Upper lobe of right lung (tissue), 1 donor: ENCODE measurements at regions not wholly inside any gene's neighbourhood (a gene's known extent, or its start where the extent isn't known, plus 50 kb on each side); places are given as distances from the start of the nearest gene placed in this dataset.

ENCODE experiments used
- ATAC-seq: fragments of 200-7000 bp; cut with Tn5 transposase; one replicate; pipeline ENCODE4 v1.9.1; 2020; ENCODE audit warnings: mild to moderate bottlenecking, moderate library complexity
- DNase-seq: peaks from one replicate; pipeline ENCODE4 v3.0.0-alpha.2; 2020
- H3K27ac ChIP-seq: fragments of 200-600 bp; one replicate; pipeline ENCODE4 v1.8.0; 2022
- H3K27me3 ChIP-seq: fragments of 200-600 bp; one replicate; pipeline ENCODE4 v1.8.0; 2022; ENCODE audit warnings: mild to moderate bottlenecking
- H3K36me3 ChIP-seq: fragments of 200-600 bp; one replicate; pipeline ENCODE4 v1.8.0; 2022
- H3K4me1 ChIP-seq: fragments of 200-600 bp; one replicate; pipeline ENCODE4 v1.8.0; 2022
- H3K4me3 ChIP-seq: fragments of 200-600 bp; one replicate; pipeline ENCODE4 v1.8.0; 2022; ENCODE audit warnings: mild to moderate bottlenecking
- H3K9me3 ChIP-seq: fragments of 200-600 bp; one replicate; pipeline ENCODE4 v1.8.0; 2022
- CTCF ChIP-seq: fragments of 200-600 bp; IDR thresholded peaks from one replicate; pipeline ENCODE4 v1.8.0; 2022; ENCODE audit warnings: antibody characterized with exemption
- intact Hi-C: fragments of 100-400 bp; cut with DNase I; formaldehyde crosslinking; loops from one replicate; pipeline ENCODE4 v1.11.0; 2022
- donor health status: DM: no; HTN: yes; CAD: no; lungs with severe emphysema.

- no peak for TF ChIP-seq CTCF
- intact Hi-C loops, result no loop called here
- Histone ChIP-seq H3K4me3 (no peak overlapping the region), H3K4me1 (no peaks in the 10 kb centered on the region), H3K27me3 (no peaks in the 10 kb centered on the region), H3K9me3 (no peaks in the 10 kb centered on the region), H3K27ac (no peak overlapping the region), H3K36me3 (no peaks in the 10 kb centered on the region)
- no peak for DNase-seq
- ATAC-seq, result no peak
Measured at GRCh38 chr6:155970472-155970871, 514.8 kb upstream of the NOX3 start.

GRCh38 chr6:155968921-155969320 is 513.3 kb upstream of the NOX3 start:
- ATAC-seq, result no peak
- Histone ChIP-seq H3K9me3 (no peaks in the 10 kb centered on the region), H3K4me1 (no peaks in the 10 kb centered on the region), H3K27ac (no peak overlapping the region), H3K27me3 (no peaks in the 10 kb centered on the region), H3K4me3 (no peak overlapping the region), H3K36me3 (no peaks in the 10 kb centered on the region)
- no peak for DNase-seq
- intact Hi-C loops, result no loop called here
- TF ChIP-seq CTCF, result no peak

DNA sequence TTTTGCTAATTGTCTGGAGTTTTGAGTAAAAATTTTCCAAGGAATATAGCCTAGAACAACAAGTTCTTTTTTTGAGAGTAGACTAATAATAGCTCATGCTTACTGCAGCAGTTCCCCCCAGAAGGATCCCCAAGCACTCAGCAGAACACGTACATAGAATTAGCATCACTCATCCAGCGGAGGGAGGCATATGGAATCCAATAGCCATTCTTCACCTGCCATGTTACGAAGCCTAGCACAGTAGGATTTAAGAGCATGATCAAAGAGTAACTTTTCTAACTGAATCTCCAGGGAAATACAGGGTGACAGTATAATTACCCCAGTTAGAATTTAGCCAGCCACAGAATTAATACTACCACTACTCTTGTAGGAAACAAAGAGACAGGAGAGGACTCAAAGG is 511.7 kb upstream of the NOX3 start:
- no peaks in the 10 kb centered on the region for H3K4me1 ChIP-seq
- no peak for ATAC-seq
- no peak overlapping the region for H3K27ac ChIP-seq
- H3K4me3 ChIP-seq, result no peak overlapping the region
- no peak for DNase-seq
- H3K36me3 ChIP-seq, result no peaks in the 10 kb centered on the region
- no peaks in the 10 kb centered on the region for H3K9me3 ChIP-seq
- intact Hi-C loops, result no loop called here
- no peaks in the 10 kb centered on the region for H3K27me3 ChIP-seq
- TF ChIP-seq CTCF, result no peak

DNA sequence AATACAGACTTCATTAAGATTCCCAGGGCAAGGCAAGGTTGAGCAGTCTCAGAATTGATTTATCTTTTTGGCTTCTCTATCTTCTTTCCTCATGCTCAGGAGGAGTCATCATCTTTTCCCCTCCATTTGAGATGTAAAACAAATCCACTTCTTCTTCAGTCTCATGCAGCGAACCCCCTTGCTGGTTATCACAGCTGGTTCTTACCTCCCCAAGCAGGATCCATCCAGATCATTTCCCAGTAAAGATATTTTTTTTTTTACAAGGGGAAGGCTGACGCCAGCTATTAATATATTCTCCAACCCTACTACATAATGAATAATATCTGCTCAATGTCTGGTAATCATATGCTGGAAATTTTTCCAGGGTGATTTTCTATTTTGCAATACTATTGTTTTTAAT is 508.9 kb upstream of the NOX3 start:
- Histone ChIP-seq H3K9me3 (no peaks in the 10 kb centered on the region), H3K36me3 (no peaks in the 10 kb centered on the region), H3K4me3 (no peak overlapping the region), H3K4me1 (no peaks in the 10 kb centered on the region), H3K27me3 (no peaks in the 10 kb centered on the region), H3K27ac (no peak overlapping the region)
- no peak for TF ChIP-seq CTCF
- ATAC-seq (no peak), DNase-seq (no peak)
- intact Hi-C loops, result no loop called here

DNA sequence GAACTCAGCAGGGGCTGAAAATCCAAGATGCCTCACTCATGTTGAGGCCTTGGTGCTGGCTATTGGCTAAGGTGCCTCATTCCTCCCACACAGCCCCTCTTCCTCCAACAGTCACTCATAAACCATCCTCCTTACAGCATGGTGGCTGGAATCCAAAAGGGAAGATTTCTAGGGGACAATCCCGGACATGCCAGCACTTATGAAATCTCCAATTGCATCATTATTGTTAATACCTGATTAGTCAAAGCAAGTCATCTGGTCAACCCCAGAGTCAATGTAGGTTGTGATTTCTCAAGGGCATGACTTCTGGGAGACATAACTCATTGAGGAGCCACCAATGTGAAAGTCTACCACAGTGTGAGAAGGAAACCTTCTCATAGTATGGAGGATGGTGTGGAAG is 506.6 kb upstream of the NOX3 start:
- no peaks in the 10 kb centered on the region for H3K9me3 ChIP-seq
- no peak overlapping the region for H3K27ac ChIP-seq
- TF ChIP-seq CTCF, result no peak
- intact Hi-C loops, result no loop called here
- no peak for DNase-seq
- ATAC-seq, result no peak
- H3K27me3 ChIP-seq, result no peaks in the 10 kb centered on the region
- H3K4me1 ChIP-seq, result no peaks in the 10 kb centered on the region
- H3K4me3 ChIP-seq, result no peak overlapping the region
- H3K36me3 ChIP-seq, result no peaks in the 10 kb centered on the region

DNA sequence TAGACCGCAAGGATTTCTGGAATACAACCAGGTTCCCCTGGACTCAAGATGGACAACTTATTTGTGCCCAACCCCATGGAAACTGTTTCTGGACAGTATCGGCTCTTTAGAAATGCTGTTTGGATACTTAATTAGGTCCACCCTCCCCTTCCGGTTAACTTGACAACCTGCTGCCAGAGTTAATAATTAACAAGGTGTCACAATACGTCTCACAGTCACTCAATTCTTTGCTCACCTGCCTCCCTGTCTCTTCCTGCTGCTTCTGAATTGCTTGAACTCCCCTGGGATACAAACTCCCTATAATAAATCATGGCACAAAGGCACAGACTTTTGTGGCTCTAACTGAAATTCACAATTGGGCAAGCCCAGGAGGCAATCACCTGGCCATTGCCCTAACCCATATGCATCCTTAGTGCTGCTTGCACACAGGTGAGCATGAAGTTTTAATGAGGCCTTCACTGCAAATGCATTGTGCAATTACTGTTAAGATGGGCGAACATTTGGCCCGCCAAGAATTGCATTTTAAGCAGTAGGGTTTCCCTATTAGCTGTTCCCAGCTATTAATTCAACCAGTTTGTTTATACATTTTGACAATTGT is 504.4 kb upstream of the NOX3 start:
- Histone ChIP-seq H3K4me1 (no peaks in the 10 kb centered on the region), H3K9me3 (no peaks in the 10 kb centered on the region), H3K27me3 (no peaks in the 10 kb centered on the region), H3K4me3 (no peak overlapping the region), H3K36me3 (no peaks in the 10 kb centered on the region), H3K27ac (no peak overlapping the region)
- intact Hi-C loops, result no loop called here
- no peak for TF ChIP-seq CTCF
- DNase-seq (no peak), ATAC-seq (peak; percentile 25)
